Mucosa of descending colon (tissue), 3 donors: ENCODE measurements at regions not wholly inside any gene's neighbourhood (a gene's known extent, or its start where the extent isn't known, plus 50 kb on each side); places are given as distances from the start of the nearest gene placed in this dataset.

ENCODE experiments used
- ATAC-seq: fragments of 200-7000 bp; cut with Tn5 transposase; one replicate; pipeline ENCODE4 v1.9.1; 2020; ENCODE audit warnings: mild to moderate bottlenecking, moderate library complexity
- DNase-seq, 3 donors: peaks; one replicate each; pipeline ENCODE4 v3.0.0-alpha.2; 2020
- H3K36me3 ChIP-seq: fragments of 200-600 bp; one replicate; pipeline ENCODE4 v1.8.0; 2021; ENCODE audit warnings: low read depth, mild to moderate bottlenecking
- H3K4me1 ChIP-seq: fragments of 200-600 bp; one replicate; pipeline ENCODE4 v1.8.0; 2021; ENCODE audit warnings: low read depth, mild to moderate bottlenecking
- H3K4me3 ChIP-seq: fragments of 200-600 bp; one replicate; pipeline ENCODE4 v1.8.0; 2021; ENCODE audit warnings: mild to moderate bottlenecking
- H3K9me3 ChIP-seq: fragments of 200-600 bp; one replicate; pipeline ENCODE4 v1.8.0; 2021; ENCODE audit warnings: mild to moderate bottlenecking
- intact Hi-C, 2 donors: fragments of 100-400 bp; cut with DNase I in 1 of 2; cut with micrococcal nuclease in 1 of 2; formaldehyde crosslinking; loops; one replicate each; pipeline versions ENCODE4 v1.11.0 to v1.11.1; 2022; cut with DNase I, micrococcal nuclease
- TF ChIP-seq, protein P1 (sequence below): fragments of 200-600 bp; IDR thresholded peaks from one replicate; pipeline ENCODE4 v1.8.0; 2022; ENCODE audit warnings: antibody characterized with exemption, mild to moderate bottlenecking
- donor health status: DM: no; HTN: no; CAD: no; lungs with moderate emphysema.
- donor health status: DM: no; HTN: no; CAD: no.
- donor health status: DM: no; HTN: yes; CAD: no.

DNA sequence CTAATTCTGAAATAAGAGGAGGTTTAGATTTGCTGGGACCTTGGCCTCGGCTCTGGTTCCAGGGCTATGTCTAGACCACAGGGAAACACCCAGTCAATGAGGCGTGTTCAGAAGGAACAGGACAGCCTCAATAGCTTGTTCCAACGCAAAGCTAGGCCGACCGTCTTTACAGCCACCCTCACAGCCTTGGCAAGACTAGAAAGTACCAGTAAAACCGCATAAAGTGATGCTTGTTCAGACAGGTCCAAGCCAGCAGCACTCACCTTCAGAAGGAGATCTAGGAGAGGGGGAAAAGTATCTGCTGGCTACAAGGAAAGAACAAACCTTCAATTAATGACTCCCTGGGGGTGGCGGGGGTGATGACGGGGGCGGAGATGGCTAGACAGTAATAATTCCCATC, 50.1 kb upstream of the LMTK2 start:
- no peak overlapping the region for H3K4me3 ChIP-seq
- H3K4me1 ChIP-seq: no peaks in the 10 kb centered on the region
- no peaks in the 10 kb centered on the region for H3K36me3 ChIP-seq
- H3K9me3 ChIP-seq: no peaks in the 10 kb centered on the region
- intact Hi-C loops: no loop called here
- ATAC-seq (no peak), DNase-seq (no peak)
- TF ChIP-seq, protein P1, sequence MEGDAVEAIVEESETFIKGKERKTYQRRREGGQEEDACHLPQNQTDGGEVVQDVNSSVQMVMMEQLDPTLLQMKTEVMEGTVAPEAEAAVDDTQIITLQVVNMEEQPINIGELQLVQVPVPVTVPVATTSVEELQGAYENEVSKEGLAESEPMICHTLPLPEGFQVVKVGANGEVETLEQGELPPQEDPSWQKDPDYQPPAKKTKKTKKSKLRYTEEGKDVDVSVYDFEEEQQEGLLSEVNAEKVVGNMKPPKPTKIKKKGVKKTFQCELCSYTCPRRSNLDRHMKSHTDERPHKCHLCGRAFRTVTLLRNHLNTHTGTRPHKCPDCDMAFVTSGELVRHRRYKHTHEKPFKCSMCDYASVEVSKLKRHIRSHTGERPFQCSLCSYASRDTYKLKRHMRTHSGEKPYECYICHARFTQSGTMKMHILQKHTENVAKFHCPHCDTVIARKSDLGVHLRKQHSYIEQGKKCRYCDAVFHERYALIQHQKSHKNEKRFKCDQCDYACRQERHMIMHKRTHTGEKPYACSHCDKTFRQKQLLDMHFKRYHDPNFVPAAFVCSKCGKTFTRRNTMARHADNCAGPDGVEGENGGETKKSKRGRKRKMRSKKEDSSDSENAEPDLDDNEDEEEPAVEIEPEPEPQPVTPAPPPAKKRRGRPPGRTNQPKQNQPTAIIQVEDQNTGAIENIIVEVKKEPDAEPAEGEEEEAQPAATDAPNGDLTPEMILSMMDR: no peak
